ENCODE measurements at regions not wholly inside any gene's neighbourhood (a gene's known extent, or its start where the extent isn't known, plus 50 kb on each side); places are given as distances from the start of the nearest gene placed in this dataset.

- no peak overlapping the region for H3K27ac ChIP-seq
- no peaks in the 10 kb centered on the region for H3K9me3 ChIP-seq
- H3K27me3 ChIP-seq: no peaks in the 10 kb centered on the region
- H3K4me1 ChIP-seq: no peaks in the 10 kb centered on the region
- TF ChIP-seq CTCF (IDR thresholded peaks at IDR 0.05): no peak
- DNase-seq: no peak
- ATAC-seq: no peak
- H3K4me3 ChIP-seq: no peak overlapping the region
- intact Hi-C loops (cut with DNase I): no loop called here
- no peaks in the 10 kb centered on the region for H3K36me3 ChIP-seq
Observed at GRCh38 chr17:52476638-52477313, 318.3 kb upstream of the CA10 start.

DNA sequence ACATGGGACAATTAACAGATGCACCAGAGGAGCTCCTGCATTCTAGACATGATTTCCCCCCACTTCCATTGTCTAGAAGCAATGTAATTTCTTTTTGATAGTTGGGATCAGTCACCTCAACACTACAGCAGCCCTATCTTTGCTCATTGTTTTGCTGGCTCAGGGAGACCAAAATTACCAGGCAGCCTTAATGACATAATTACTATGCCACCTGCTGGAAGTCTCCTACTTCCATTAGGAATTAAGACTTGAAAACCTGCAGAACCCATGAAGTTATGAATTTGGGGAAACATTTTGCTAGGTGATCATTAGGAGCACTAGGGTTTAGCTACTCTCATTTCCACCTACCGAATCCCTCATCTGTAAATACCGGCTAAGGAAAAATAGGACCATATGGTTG is 312.0 kb upstream of the CA10 start:
- no peak for ATAC-seq
- no peak for TF ChIP-seq CTCF (IDR thresholded peaks at IDR 0.05)
- Histone ChIP-seq H3K4me3 (no peak overlapping the region), H3K4me1 (no peaks in the 10 kb centered on the region), H3K36me3 (no peaks in the 10 kb centered on the region), H3K27ac (no peak overlapping the region), H3K27me3 (no peaks in the 10 kb centered on the region), H3K9me3 (peaks cover 0 to 2% of the 10 kb centered on the region in 2 donors)
- intact Hi-C loops (cut with DNase I): no loop called here
- no peak for DNase-seq

DNA sequence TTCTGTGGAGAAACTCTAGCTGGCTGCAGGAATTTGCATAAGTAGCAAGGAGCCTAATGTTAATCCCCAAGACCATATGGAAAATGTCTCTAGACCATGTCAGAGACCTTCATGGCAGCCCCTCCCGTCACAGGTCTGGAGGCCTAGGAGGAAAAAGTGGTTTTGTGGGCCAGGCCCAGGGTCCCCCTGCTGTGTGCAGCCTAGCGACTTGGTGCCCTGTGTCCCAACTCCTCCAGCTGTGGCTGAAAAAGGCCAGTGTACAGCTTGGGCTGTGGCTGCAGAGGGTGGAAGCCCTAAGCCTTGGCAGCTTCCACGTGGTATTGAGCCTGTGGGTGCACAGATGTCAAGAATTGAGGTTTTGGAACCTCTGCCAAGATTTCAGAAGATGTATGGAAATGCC is 306.9 kb upstream of the CA10 start:
- Histone ChIP-seq H3K9me3 (peaks cover 0 to 7% of the 10 kb centered on the region in 2 donors), H3K36me3 (no peaks in the 10 kb centered on the region), H3K27ac (no peak overlapping the region), H3K4me1 (no peaks in the 10 kb centered on the region), H3K4me3 (no peak overlapping the region), H3K27me3 (no peaks in the 10 kb centered on the region)
- intact Hi-C loops (cut with DNase I): no loop called here
- ATAC-seq (no peak), DNase-seq (peak in 1 of 4 donors; percentile 23)
- no peak for TF ChIP-seq CTCF (IDR thresholded peaks at IDR 0.05)

DNA sequence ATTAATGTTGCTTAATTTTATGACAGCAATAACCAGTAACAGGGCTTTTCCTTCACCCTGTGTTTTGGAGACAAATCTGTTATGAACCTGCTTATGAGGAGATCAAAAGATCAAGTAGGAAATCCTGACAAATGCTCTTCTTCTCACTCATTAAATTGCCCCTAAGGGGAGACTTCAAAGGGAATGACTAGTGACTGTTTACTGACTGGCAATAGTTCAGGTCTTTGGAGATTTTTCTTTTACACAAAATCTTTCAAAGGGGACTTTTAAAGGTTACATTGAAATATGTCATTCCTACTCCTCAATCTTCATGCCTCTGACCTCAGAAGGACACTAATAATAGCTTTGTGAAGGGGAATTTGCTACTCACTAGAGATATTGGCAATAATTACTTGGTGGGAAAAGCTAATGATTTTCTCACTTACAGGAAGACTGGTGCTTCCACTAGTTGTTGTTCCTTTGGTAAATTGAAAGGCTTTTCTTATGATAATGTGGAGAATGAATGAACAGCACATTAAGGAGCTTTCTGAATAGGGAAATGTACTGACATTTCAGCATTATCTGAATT is 292.9 kb upstream of the CA10 start:
- DNase-seq (no peak), ATAC-seq (no peak)
- Histone ChIP-seq H3K36me3 (no peaks in the 10 kb centered on the region), H3K4me3 (no peak overlapping the region), H3K4me1 (no peaks in the 10 kb centered on the region), H3K27me3 (no peaks in the 10 kb centered on the region), H3K27ac (no peak overlapping the region), H3K9me3 (no peaks in the 10 kb centered on the region)
- intact Hi-C loops (cut with DNase I): no loop called here
- TF ChIP-seq CTCF (IDR thresholded peaks at IDR 0.05): no peak

DNA sequence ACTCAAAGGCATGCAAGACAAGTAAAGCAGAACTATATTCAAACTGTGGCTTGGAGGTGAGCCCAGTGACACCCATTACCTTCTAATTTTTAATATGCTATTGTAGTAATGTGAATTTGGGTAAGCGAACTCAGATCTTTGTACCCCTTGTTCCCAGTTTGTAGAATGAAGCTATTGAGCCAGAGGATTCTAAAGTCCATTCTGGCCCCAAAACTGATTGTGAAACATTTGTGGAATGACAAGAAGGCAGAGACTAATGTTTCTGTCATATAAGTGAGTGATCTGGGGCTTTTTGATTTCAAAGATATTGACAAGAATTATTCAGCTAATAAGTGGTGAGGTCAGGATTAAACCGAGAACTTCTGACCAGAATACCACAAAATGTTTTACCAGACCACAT is 283.8 kb upstream of the CA10 start:
- Histone ChIP-seq H3K36me3 (no peaks in the 10 kb centered on the region), H3K4me3 (no peak overlapping the region), H3K27ac (no peak overlapping the region), H3K27me3 (no peaks in the 10 kb centered on the region), H3K4me1 (no peaks in the 10 kb centered on the region), H3K9me3 (peaks cover 0 to 16% of the 10 kb centered on the region in 2 donors)
- intact Hi-C loops (cut with DNase I): no loop called here
- no peak for TF ChIP-seq CTCF (IDR thresholded peaks at IDR 0.05)
- no peak for ATAC-seq
- DNase-seq: no peak

All from left lung (tissue), 4 donors.